IMR-90 (cell line): ENCODE measurements at regions not wholly inside any gene's neighbourhood (a gene's known extent, or its start where the extent isn't known, plus 50 kb on each side); places are given as distances from the start of the nearest gene placed in this dataset.

Experiments
- ATAC-seq: fragments of 200-7000 bp; cut with Tn5 transposase; 2 replicates; pipeline ENCODE4 v1.9.1; 2020; ENCODE audit warnings: low read depth, mild to moderate bottlenecking, moderate library complexity
- BruUV-seq: library from RNA; stranded (reverse); fragments of 400-500 nt; replicated peaks from 2 replicates; lab custom pipeline; 2021; lab: Mats Ljungman, UMichigan
- CTCF ChIA-PET: fragments of 300-600 bp; formaldehyde crosslinking; extraction: SDS; loops from one replicate; lab custom pipeline; 2021; ENCODE audit warnings: antibody characterized with exemption; lab: Yijun Ruan, JAX
- POLR2A ChIA-PET: fragments of 300-600 bp; sonication (Branson Sonifier 250); formaldehyde crosslinking; loops from one replicate; lab custom pipeline; 2022; ENCODE audit warnings: antibody characterized with exemption; ENCODE audit not compliant: unreplicated experiment; lab: Charles Lee
- DNase-seq: peaks from one replicate; pipeline ENCODE4 v3.0.0; 2013
- H2AFZ ChIP-seq: replicated peaks from 2 replicates; pipeline ENCODE3; 2013; ENCODE audit warnings: low read length, mild to moderate bottlenecking; ENCODE audit not compliant: poor library complexity
- H2AK5ac ChIP-seq: 2 replicates; pipeline ENCODE4 v1.6.1; 2013; ENCODE audit warnings: low read depth, low read length, inconsistent platforms
- H2AK9ac ChIP-seq: replicated peaks from 2 replicates; pipeline ENCODE3; 2013; ENCODE audit warnings: mild to moderate bottlenecking, low read depth, low read length, moderate library complexity; ENCODE audit not compliant: poor library complexity
- H2BK120ac ChIP-seq: 2 replicates; pipeline ENCODE4 v1.6.1; 2013; ENCODE audit warnings: low read depth, low read length, inconsistent platforms
- H2BK15ac ChIP-seq: 3 replicates; pipeline ENCODE4 v1.6.1; 2013; ENCODE audit warnings: low read depth, low read length, inconsistent platforms
- H2BK20ac ChIP-seq: 2 replicates; pipeline ENCODE4 v1.6.1; 2013; ENCODE audit warnings: low read depth, mild to moderate bottlenecking, inconsistent platforms, low read length, moderate library complexity
- H2BK5ac ChIP-seq: 2 replicates; pipeline ENCODE4 v1.6.1; 2013; ENCODE audit warnings: mild to moderate bottlenecking, low read depth, low read length, inconsistent platforms; ENCODE audit not compliant: poor library complexity, severe bottlenecking
- H3K14ac ChIP-seq: replicated peaks from 2 replicates; pipeline ENCODE4 v1.6.1; 2013; ENCODE audit warnings: low read depth, low read length, inconsistent platforms
- H3K18ac ChIP-seq: 2 replicates; pipeline ENCODE4 v1.6.1; 2013; ENCODE audit warnings: low read depth, low read length, control low read depth
- H3K23ac ChIP-seq: 2 replicates; pipeline ENCODE4 v1.6.1; 2013; ENCODE audit warnings: low read depth, low read length, inconsistent platforms
- H3K27ac ChIP-seq: 2 replicates; pipeline ENCODE4 v1.5.1; 2013; ENCODE audit warnings: mild to moderate bottlenecking, control low read depth, low read length; ENCODE audit not compliant: insufficient read depth
- H3K27me3 ChIP-seq: 2 replicates; pipeline ENCODE4 v1.6.1; 2013; ENCODE audit warnings: low read length; ENCODE audit not compliant: control insufficient read depth, insufficient read depth
- H3K36me3 ChIP-seq: 2 replicates; pipeline ENCODE4 v1.6.1; 2013; ENCODE audit warnings: low read length, mixed read lengths; ENCODE audit not compliant: control insufficient read depth, insufficient read depth
- H3K4ac ChIP-seq: 2 replicates; pipeline ENCODE4 v1.6.1; 2013; ENCODE audit warnings: low read depth, low read length, inconsistent platforms
- H3K4me1 ChIP-seq: 2 replicates; pipeline ENCODE4 v1.6.1; 2013; ENCODE audit warnings: low read length, mixed read lengths; ENCODE audit not compliant: control insufficient read depth, insufficient read depth
- H3K4me2 ChIP-seq: 2 replicates; pipeline ENCODE4 v1.6.1; 2013; ENCODE audit warnings: low read depth, mild to moderate bottlenecking, control low read depth, low read length, moderate library complexity
- H3K4me3 ChIP-seq: 2 replicates; pipeline ENCODE4 v1.5.1; 2013; ENCODE audit warnings: low read depth, mild to moderate bottlenecking, control low read depth, low read length, moderate library complexity; ENCODE audit not compliant: insufficient read depth
- H3K56ac ChIP-seq: 2 replicates; pipeline ENCODE4 v1.6.1; 2013; ENCODE audit warnings: low read length, inconsistent platforms; ENCODE audit not compliant: insufficient read depth; ENCODE audit errors: extremely low read depth
- H3K79me1 ChIP-seq, 2 experiments: 2 replicates each; pipeline ENCODE4 v1.6.1; 2013; ENCODE audit warnings: low read length in 2 of 2, inconsistent platforms in 1 of 2, low read depth in 1 of 2
- H3K9ac ChIP-seq: 2 replicates; pipeline ENCODE4 v1.6.1; 2013; ENCODE audit warnings: low read depth, low read length, control low read depth
- H3K9me1 ChIP-seq: 2 replicates; pipeline ENCODE4 v1.6.1; 2013; ENCODE audit warnings: low read length, inconsistent platforms; ENCODE audit not compliant: insufficient read depth
- H3K9me3 ChIP-seq: 2 replicates; pipeline ENCODE4 v1.6.1; 2013; ENCODE audit warnings: low read length; ENCODE audit not compliant: control insufficient read depth, insufficient read depth
- H4K20me1 ChIP-seq: 2 replicates; pipeline ENCODE4 v1.6.1; 2013; ENCODE audit warnings: low read length, inconsistent platforms; ENCODE audit not compliant: insufficient read depth
- H4K5ac ChIP-seq: 2 replicates; pipeline ENCODE4 v1.6.1; 2013; ENCODE audit warnings: mild to moderate bottlenecking, low read depth, low read length, control low read depth
- H4K8ac ChIP-seq, 2 experiments: 2 replicates each; pipeline ENCODE4 v1.6.1; 2013; ENCODE audit warnings: low read depth in 2 of 2, low read length in 2 of 2, control low read depth in 1 of 2, inconsistent platforms in 1 of 2
- H4K91ac ChIP-seq: 2 replicates; pipeline ENCODE4 v1.6.1; 2013; ENCODE audit warnings: low read depth, low read length, inconsistent platforms; ENCODE audit not compliant: insufficient read depth
- BHLHE40 ChIP-seq: fragments of 150-350 bp; IDR thresholded peaks from 2 replicates; pipeline ENCODE4 v1.6.1; 2016; ENCODE audit warnings: mild to moderate bottlenecking, low read depth, low read length
- CEBPB ChIP-seq: IDR thresholded peaks from 2 replicates; pipeline ENCODE4 v1.6.1; 2012; ENCODE audit warnings: low read depth, low read length, improper control_type of control experiment
- CHD1 ChIP-seq: IDR thresholded peaks from 2 replicates; pipeline ENCODE4 v1.6.1; 2012; ENCODE audit warnings: low read depth, low read length, improper control_type of control experiment
- CTCF ChIP-seq: conservative IDR thresholded peaks from 2 replicates; pipeline ENCODE4 v1.5.1; 2012; ENCODE audit warnings: mild to moderate bottlenecking, low read depth, low read length, improper control_type of control experiment
- ELK1 ChIP-seq: fragments of 150-350 bp; IDR thresholded peaks from 2 replicates; pipeline ENCODE4 v1.6.1; 2016; ENCODE audit warnings: low read depth, mild to moderate bottlenecking, low read length, moderate library complexity, borderline replicate concordance
- FOS ChIP-seq: fragments of 150-350 bp; IDR thresholded peaks from 2 replicates; pipeline ENCODE4 v1.6.1; 2016; ENCODE audit warnings: low read depth, low read length
- MAFK ChIP-seq: IDR thresholded peaks from 2 replicates; pipeline ENCODE4 v1.6.1; 2012; ENCODE audit warnings: low read depth, low read length, improper control_type of control experiment
- MAZ ChIP-seq: IDR thresholded peaks from 2 replicates; pipeline ENCODE4 v1.6.1; 2012; ENCODE audit warnings: low read depth, mild to moderate bottlenecking, low read length, improper control_type of control experiment, moderate library complexity, borderline replicate concordance
- MXI1 ChIP-seq: IDR thresholded peaks from 2 replicates; pipeline ENCODE4 v1.6.1; 2012; ENCODE audit warnings: low read depth, mild to moderate bottlenecking, low read length, moderate library complexity, borderline replicate concordance
- NFE2L2 ChIP-seq: fragments of 150-350 bp; IDR thresholded peaks from 2 replicates; pipeline ENCODE4 v1.6.1; 2016; ENCODE audit warnings: low read depth, mild to moderate bottlenecking, low read length
- POLR2A ChIP-seq: IDR thresholded peaks from 2 replicates; pipeline ENCODE4 v1.6.1; 2012; ENCODE audit warnings: mild to moderate bottlenecking, low read depth, low read length
- RAD21 ChIP-seq: IDR thresholded peaks from 2 replicates; pipeline ENCODE4 v1.6.1; 2012; ENCODE audit warnings: low read length, improper control_type of control experiment
- RCOR1 ChIP-seq: IDR thresholded peaks from 2 replicates; pipeline ENCODE4 v1.6.1; 2012; ENCODE audit warnings: mild to moderate bottlenecking, low read length, improper control_type of control experiment; ENCODE audit not compliant: insufficient replicate concordance
- RFX5 ChIP-seq: IDR thresholded peaks from 2 replicates; pipeline ENCODE4 v1.8.0; 2012; ENCODE audit warnings: low read depth, mild to moderate bottlenecking, low read length, moderate library complexity
- SMC3 ChIP-seq: fragments of 150-350 bp; IDR thresholded peaks from 2 replicates; pipeline ENCODE4 v1.6.1; 2016; ENCODE audit warnings: low read depth, mild to moderate bottlenecking, antibody characterized with exemption, low read length, moderate library complexity
- USF2 ChIP-seq: fragments of 150-350 bp; IDR thresholded peaks from 2 replicates; pipeline ENCODE4 v1.6.1; 2017; ENCODE audit warnings: mild to moderate bottlenecking, antibody characterized with exemption, low read length, low read depth
- WGBS, 2 experiments: methylation state at CpG; one replicate each; pipeline versions ENCODE4 v1.1.5 to v1.1.7; 2013; ENCODE audit warnings: missing lambda C conversion rate in 2 of 2; ENCODE audit not compliant: insufficient read length in 1 of 2; ENCODE audit errors: extremely low coverage in 2 of 2; 5-methylcytosine and 5-hydroxymethylcytosine counted together
- dilution Hi-C: fragments of 300-500 bp; cut with HindIII; formaldehyde crosslinking; loops from one replicate; pipeline ENCODE4 v1.14.3; 2018; ENCODE audit warnings: low sequenced_read_pairs; ENCODE audit not compliant: unreplicated experiment
- in situ Hi-C: fragments of 300-500 bp; cut with MboI; formaldehyde crosslinking; loops from 3 replicates; pipeline ENCODE4 v1.14.3; 2019; ENCODE audit warnings: low sequenced_read_pairs, inconsistent platforms, mixed read lengths
- intact Hi-C: fragments of 100-400 bp; cut with micrococcal nuclease; formaldehyde crosslinking; loops from 2 replicates; pipeline ENCODE4 v1.10.0; 2022

GRCh38 chr2:140063356-140063755, 1283.2 kb upstream of the NXPH2 start:
- H4K8ac ChIP-seq: no peak overlapping the region
- H3K14ac ChIP-seq: no peak overlapping the region
- ChIA-PET CTCF (no interaction called here), POLR2A (no interaction called here)
- H2AFZ ChIP-seq: no peak overlapping the region
- TF ChIP-seq NFE2L2: no peak
- no peak for TF ChIP-seq MAZ
- no peak for TF ChIP-seq CHD1
- no peak for TF ChIP-seq RFX5
- no peak for TF ChIP-seq MAFK
- TF ChIP-seq BHLHE40: no peak
- no peak for TF ChIP-seq RAD21
- no peak for TF ChIP-seq RCOR1
- TF ChIP-seq CTCF: no peak
- no peak for TF ChIP-seq MXI1
- no peak for TF ChIP-seq SMC3
- no peak for TF ChIP-seq USF2
- TF ChIP-seq CEBPB: no peak
- TF ChIP-seq ELK1: no peak
- no peak for TF ChIP-seq POLR2A
- TF ChIP-seq FOS: no peak
- no peak overlapping the region for H3K4ac ChIP-seq
- no peaks in the 10 kb centered on the region for H3K4me1 ChIP-seq
- H2BK5ac ChIP-seq: no peak overlapping the region
- no peak overlapping the region for H4K5ac ChIP-seq
- no peaks in the 10 kb centered on the region for H3K79me1 ChIP-seq
- no peak overlapping the region for H2AK9ac ChIP-seq
- no peak for DNase-seq
- no peak overlapping the region for H3K23ac ChIP-seq
- no peak overlapping the region for H3K27ac ChIP-seq
- H3K4me3 ChIP-seq: no peak overlapping the region
- H3K9ac ChIP-seq: no peak overlapping the region
- peaks cover 3% of the 10 kb centered on the region for H3K9me3 ChIP-seq
- no peak overlapping the region for H3K56ac ChIP-seq
- no peaks in the 10 kb centered on the region for H3K36me3 ChIP-seq
- H2AK5ac ChIP-seq: no peak overlapping the region
- no peak overlapping the region for H2BK20ac ChIP-seq
- no peaks in the 10 kb centered on the region for H3K9me1 ChIP-seq
- no peaks in the 10 kb centered on the region for H3K27me3 ChIP-seq
- dilution Hi-C loops (no loop called here), intact Hi-C loops (no loop called here), in situ Hi-C loops (no loop called here)
- no peak overlapping the region for H2BK15ac ChIP-seq
- H4K91ac ChIP-seq: no peak overlapping the region
- WGBS, 2 experiments: no CpG with 5 or more reads among the region's 2 CpGs
- H2BK120ac ChIP-seq: no peak overlapping the region
- H3K4me2 ChIP-seq: no peak overlapping the region
- no peak for ATAC-seq
- BruUV-seq: no TSS peak
- H4K20me1 ChIP-seq: no peaks in the 10 kb centered on the region
- no peak overlapping the region for H3K18ac ChIP-seq
